ENCODE measurements at regions not wholly inside any gene's neighbourhood (a gene's known extent, or its start where the extent isn't known, plus 50 kb on each side); places are given as distances from the start of the nearest gene placed in this dataset.
"Not testable (repeated sequence)": the region's sequence is repeated elsewhere in the genome, so short reads cannot be mapped to it uniquely, and the experiment has no call there.

GRCh38 chr3:26252001-26252400, 370.6 kb upstream of the LRRC3B start:
- no peak for DNase-seq (ENCODE audit: extremely low read depth, low read depth)

- DNase-seq (ENCODE audit: extremely low read depth, low read depth): no peak
Observed at GRCh38 chr3:26256224-26256623, 366.3 kb upstream of the LRRC3B start.

GRCh38 chr3:26259176-26259575, 363.4 kb upstream of the LRRC3B start:
- DNase-seq (ENCODE audit: extremely low read depth, low read depth): no peak

GRCh38 chr3:26260139-26260538, 362.4 kb upstream of the LRRC3B start:
- no peak for DNase-seq (ENCODE audit: extremely low read depth, low read depth)

GRCh38 chr3:26264708-26265107, 357.9 kb upstream of the LRRC3B start:
- DNase-seq (ENCODE audit: extremely low read depth, low read depth): no peak

GRCh38 chr3:26271848-26272247, 350.7 kb upstream of the LRRC3B start:
- DNase-seq (ENCODE audit: extremely low read depth, low read depth): no peak

GRCh38 chr3:26273196-26273595, 349.4 kb upstream of the LRRC3B start:
- no peak for DNase-seq (ENCODE audit: extremely low read depth, low read depth)

GRCh38 chr3:26279091-26279490, 343.5 kb upstream of the LRRC3B start:
- DNase-seq (ENCODE audit: extremely low read depth, low read depth): no peak

- no peak for DNase-seq (ENCODE audit: extremely low read depth, low read depth)
Observed at GRCh38 chr3:26280517-26280916, 342.1 kb upstream of the LRRC3B start.

GRCh38 chr3:26281284-26281985, 341.1 kb upstream of the LRRC3B start:
- no peak for DNase-seq (ENCODE audit: extremely low read depth, low read depth)

GRCh38 chr3:26284503-26284902, 338.1 kb upstream of the LRRC3B start:
- DNase-seq (ENCODE audit: extremely low read depth, low read depth): not testable (repeated sequence)

GRCh38 chr3:26291840-26292239, 330.7 kb upstream of the LRRC3B start:
- no peak for DNase-seq (ENCODE audit: extremely low read depth, low read depth)

- no peak for DNase-seq (ENCODE audit: extremely low read depth, low read depth)
Observed at GRCh38 chr3:26292780-26293179, 329.8 kb upstream of the LRRC3B start.

GRCh38 chr3:26293329-26293844, 329.2 kb upstream of the LRRC3B start:
- no peak for DNase-seq (ENCODE audit: extremely low read depth, low read depth)

- no peak for DNase-seq (ENCODE audit: extremely low read depth, low read depth)
Observed at GRCh38 chr3:26307192-26307591, 315.4 kb upstream of the LRRC3B start.

GRCh38 chr3:26307787-26308186, 314.8 kb upstream of the LRRC3B start:
- DNase-seq (ENCODE audit: extremely low read depth, low read depth): no peak

- DNase-seq (ENCODE audit: extremely low read depth, low read depth): no peak
Observed at GRCh38 chr3:26308454-26308853, 314.1 kb upstream of the LRRC3B start.

GRCh38 chr3:26309536-26309935, 313.0 kb upstream of the LRRC3B start:
- not testable (repeated sequence) for DNase-seq (ENCODE audit: extremely low read depth, low read depth)

- no peak for DNase-seq (ENCODE audit: extremely low read depth, low read depth)
Observed at GRCh38 chr3:26312816-26313215, 309.8 kb upstream of the LRRC3B start.

- DNase-seq (ENCODE audit: extremely low read depth, low read depth): no peak
Observed at GRCh38 chr3:26316472-26316871, 306.1 kb upstream of the LRRC3B start.

- not testable (repeated sequence) for DNase-seq (ENCODE audit: extremely low read depth, low read depth)
Observed at GRCh38 chr3:26323741-26324140, 298.8 kb upstream of the LRRC3B start.

GRCh38 chr3:26340001-26340400, 282.6 kb upstream of the LRRC3B start:
- no peak for DNase-seq (ENCODE audit: extremely low read depth, low read depth)

GRCh38 chr3:26343647-26344046, 278.9 kb upstream of the LRRC3B start:
- DNase-seq (ENCODE audit: extremely low read depth, low read depth): no peak
